ENCODE measurements at regions not wholly inside any gene's neighbourhood (a gene's known extent, or its start where the extent isn't known, plus 50 kb on each side); places are given as distances from the start of the nearest gene placed in this dataset.

- in situ Hi-C loops (cut with HindIII; ENCODE audit: low sequenced_read_pairs): no loop called here
These were observed 93.9 kb upstream of the MEF2C start for GRCh38 chr5:88976914-88977313.

GRCh38 chr5:88967633-88968585 lies 84.9 kb upstream of the MEF2C start:
- in situ Hi-C loops (cut with HindIII; ENCODE audit: low sequenced_read_pairs): no loop called here

DNA sequence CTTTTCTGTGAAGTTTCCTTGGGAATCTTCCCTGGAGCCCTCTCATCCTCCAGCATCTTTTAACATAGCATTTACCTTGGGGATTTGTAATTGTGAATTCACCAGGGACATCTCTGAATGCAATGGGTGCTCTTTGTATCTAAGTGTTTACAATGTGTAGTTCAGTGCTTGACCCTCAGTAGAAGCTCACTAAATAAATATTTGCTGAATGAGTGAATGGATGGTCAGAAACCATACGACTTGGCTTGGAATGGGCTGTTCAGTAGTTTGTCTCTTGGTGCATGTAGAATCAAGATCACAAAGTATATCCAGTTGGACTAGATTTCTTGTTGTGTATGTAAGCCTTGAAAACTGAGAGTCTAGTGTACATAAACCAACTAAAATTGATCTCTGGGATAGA lies 81.8 kb upstream of the MEF2C start:
- in situ Hi-C loops (cut with HindIII; ENCODE audit: low sequenced_read_pairs): no loop called here

DNA sequence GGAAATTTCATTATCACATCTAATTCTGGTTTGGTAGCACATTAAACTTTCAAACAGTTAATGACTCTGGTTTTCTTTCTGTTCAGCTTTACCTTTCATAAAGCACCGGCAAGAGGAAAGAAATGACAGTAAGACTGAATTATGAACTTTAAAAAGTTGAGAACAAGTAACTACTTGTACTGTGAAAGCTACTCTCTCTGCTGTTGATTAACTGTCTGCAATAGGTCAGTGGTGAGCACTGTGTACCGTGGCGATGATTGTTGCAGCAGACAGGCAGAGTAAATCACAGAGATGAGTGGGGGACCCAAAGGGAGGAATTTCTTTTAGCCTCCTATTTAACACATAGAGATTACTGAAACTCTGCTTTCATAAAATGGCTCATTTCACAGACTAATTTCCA lies 74.0 kb upstream of the MEF2C start:
- in situ Hi-C loops (cut with HindIII; ENCODE audit: low sequenced_read_pairs): no loop called here

DNA sequence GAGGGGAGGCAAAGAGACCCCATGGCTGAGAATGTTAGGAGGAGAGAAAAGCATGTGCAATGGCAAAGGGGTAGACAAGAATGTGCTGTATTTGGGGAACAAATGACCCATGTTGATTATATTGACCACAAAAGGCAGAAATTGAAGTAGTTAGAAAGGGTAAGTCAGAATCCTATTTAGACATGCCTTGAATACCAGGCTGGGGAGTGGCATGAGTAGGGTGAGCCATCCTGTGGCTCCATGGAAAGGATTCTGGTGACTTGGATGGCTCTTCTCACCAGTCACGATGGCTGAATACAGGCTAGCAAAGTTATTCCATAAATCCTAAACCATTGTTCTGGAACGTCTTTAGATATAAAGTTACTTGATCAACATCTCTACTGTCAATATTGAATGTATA lies 73.4 kb upstream of the MEF2C start:
- in situ Hi-C loops (cut with HindIII; ENCODE audit: low sequenced_read_pairs): no loop called here

DNA sequence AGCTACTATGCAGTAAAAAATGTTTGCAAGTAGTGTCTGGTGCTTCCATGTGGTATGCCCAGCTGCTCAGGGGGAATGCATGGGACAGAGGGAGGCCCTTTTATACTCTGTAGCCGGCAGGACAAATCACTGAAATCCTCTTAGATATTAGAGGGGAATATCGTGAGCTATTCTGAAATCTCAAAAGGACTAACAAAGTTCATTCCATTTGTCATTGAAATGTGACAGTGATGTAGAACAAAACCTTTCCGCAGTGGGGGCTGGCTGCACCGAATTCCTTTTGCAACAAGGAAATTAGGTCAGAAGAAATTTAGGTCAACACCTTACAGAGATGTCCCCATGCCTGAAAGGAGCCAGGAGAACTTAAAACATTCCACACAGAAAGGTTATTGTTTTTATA lies 72.4 kb upstream of the MEF2C start:
- in situ Hi-C loops (cut with HindIII; ENCODE audit: low sequenced_read_pairs): no loop called here

DNA sequence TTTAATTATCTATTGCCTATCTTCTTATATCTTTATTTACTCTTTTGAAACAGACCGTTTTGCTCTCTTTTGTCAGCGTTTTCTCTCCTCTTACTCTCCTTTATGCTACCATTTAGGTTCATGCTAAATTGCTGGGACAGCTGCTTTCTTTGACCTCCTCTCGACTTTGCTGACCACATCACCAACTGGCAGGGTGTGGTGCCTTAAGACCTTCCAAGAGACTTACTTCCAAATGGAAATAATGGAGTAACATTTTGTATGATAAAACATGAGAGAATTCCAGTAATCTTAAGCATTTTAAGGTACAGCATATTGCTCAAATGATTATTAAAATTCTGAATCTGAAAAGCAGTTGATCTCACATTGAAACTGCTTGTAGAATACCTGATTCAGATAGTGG lies 71.5 kb upstream of the MEF2C start:
- in situ Hi-C loops (cut with HindIII; ENCODE audit: low sequenced_read_pairs): no loop called here

DNA sequence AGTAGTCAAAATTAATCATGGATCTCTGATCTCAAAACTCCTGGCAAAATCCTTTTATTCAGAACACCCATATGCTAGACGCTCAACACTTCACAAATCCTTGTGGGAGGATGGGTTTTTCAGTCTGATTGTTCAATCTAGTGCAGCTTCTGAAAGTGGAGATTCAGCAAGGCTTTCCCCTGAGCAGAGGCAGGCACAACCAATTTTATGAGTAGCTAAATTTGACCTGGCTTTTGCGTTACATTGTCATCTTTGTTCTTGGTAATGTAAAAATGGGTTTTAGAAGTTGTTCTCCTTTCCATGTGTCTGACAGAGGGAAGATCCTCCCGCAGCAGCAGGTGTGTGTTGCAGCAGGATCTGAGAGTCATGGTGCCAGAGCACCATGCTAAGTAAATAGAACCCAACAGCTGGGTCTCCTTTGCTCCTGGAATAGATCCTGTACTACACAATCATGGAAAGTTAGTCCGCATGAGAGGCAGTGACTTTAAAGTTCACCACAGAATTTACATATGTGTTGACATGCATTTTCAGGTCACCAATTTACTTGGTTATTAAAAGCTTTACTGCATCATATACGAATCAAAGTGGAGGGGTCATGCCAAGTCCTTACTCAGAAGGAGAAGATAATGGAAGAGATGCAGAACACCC lies 70.1 kb upstream of the MEF2C start:
- in situ Hi-C loops (cut with HindIII; ENCODE audit: low sequenced_read_pairs): no loop called here

DNA sequence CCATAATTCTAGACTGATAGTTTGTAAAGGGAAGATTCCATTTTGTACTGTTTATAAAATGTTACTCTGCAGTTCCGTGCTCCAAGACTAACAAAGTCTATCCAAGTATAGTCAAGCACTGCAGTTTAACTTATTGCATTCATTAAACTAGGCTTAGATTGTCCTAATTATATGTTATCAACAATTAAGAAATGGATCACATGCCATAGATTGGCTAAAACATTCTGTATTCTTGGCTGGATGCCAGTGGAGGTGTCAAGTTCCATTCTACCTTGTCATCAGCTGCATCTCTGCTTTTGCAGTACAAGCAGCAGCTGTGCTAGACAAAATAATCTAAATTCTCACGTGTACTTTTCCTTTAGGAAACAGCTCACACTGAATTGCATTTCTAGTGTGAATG lies 69.4 kb upstream of the MEF2C start:
- in situ Hi-C loops (cut with HindIII; ENCODE audit: low sequenced_read_pairs): no loop called here

GRCh38 chr5:88951457-88951856 lies 68.5 kb upstream of the MEF2C start:
- in situ Hi-C loops (cut with HindIII; ENCODE audit: low sequenced_read_pairs): no loop called here

- in situ Hi-C loops (cut with HindIII; ENCODE audit: low sequenced_read_pairs): no loop called here
These were observed 66.0 kb upstream of the MEF2C start for GRCh38 chr5:88948746-88949600.

- in situ Hi-C loops (cut with HindIII; ENCODE audit: low sequenced_read_pairs): no loop called here
These were observed 62.0 kb upstream of the MEF2C start for GRCh38 chr5:88944751-88945531.

GRCh38 chr5:88941581-88941980 lies 58.6 kb upstream of the MEF2C start:
- in situ Hi-C loops (cut with HindIII; ENCODE audit: low sequenced_read_pairs): no loop called here

DNA sequence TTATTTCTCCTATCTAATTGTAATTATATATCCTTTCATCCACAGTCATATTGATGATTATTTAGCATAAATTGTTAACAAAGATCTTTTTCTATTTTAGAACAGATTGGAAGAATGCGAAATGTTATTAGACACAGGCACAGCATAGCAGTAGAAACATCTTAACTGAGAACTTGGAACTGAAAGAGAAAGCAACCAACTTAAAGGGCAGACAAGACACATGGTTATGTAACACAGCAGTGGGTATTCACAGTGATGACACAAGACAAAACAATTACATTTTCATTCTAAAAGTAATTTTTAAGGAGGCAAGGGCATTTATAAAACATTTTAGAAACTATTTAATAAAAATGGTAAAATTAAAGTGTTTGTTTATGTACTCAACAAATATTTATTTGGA lies 57.7 kb upstream of the MEF2C start:
- in situ Hi-C loops (cut with HindIII; ENCODE audit: low sequenced_read_pairs): no loop called here

DNA sequence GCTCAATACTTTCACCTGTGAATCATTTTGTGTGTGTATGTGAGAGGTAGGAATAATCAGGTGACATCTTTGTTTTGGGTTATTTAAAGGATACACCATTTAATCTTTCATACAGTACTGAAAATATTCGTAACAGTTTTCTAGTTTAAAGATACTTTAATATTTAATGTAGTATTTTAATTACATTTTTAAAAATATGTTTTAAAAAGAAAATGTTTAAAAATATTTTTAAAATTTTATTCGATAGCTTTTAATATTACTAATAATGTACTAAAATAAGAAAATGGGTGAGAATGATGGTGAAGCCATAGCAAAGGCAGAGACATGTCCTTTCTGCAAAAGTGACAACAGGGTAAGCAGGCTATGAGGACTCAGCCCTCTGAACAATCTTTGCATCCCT lies 56.3 kb upstream of the MEF2C start:
- in situ Hi-C loops (cut with HindIII; ENCODE audit: low sequenced_read_pairs): no loop called here

DNA sequence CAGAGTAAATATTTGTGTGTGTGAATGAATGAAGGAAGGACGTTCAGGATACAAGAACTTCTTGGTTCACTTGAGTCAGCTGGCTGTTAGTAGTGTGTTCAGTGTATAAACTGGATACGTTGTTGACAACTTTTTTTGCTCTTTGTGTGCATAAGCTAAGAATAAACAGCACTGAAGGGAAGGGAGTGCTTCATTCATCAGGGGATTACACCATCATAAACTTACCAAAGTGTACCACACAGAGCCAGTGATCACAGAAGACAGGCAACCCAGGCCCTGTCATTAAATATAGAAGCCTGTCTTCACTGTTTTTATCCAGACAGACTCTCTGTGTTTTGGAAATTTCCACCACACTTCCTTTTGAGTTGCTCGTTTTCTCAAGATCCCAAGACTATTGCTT lies 55.5 kb upstream of the MEF2C start:
- in situ Hi-C loops (cut with HindIII; ENCODE audit: low sequenced_read_pairs): no loop called here

- in situ Hi-C loops (cut with HindIII; ENCODE audit: low sequenced_read_pairs): no loop called here
These were observed 54.4 kb upstream of the MEF2C start for GRCh38 chr5:88937406-88937805.

DNA sequence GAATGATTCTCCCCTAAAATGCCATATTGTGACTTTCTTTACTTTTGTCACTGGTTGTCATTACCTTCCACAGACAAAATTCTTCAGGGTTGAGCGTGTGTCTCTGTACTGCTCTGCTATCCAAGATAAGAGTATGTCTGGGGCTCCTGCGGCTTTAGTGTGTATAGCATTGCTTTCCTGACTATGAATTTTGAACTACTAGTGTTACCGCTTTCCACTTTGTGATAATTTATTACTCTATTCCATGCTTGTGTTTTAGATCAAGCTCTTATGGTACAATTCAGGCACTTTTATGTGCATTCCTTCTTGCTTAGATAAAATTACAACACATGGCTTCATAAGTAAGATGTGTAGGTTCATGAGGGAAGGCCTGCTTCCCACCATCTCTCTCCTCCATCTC lies 51.5 kb upstream of the MEF2C start:
- in situ Hi-C loops (cut with HindIII; ENCODE audit: low sequenced_read_pairs): no loop called here

Measured in endothelial cell of hepatic sinusoid (primary cell).